Nephron (organoid): ENCODE measurements at regions not wholly inside any gene's neighbourhood (a gene's known extent, or its start where the extent isn't known, plus 50 kb on each side); places are given as distances from the start of the nearest gene placed in this dataset.

Experiments used
- H3K27ac Mint-ChIP-seq, 3 experiments: 2 replicates each; pipeline ENCODE4 v1.8.0; 2020; ENCODE audit warnings: mixed read lengths in 3 of 3, mild to moderate bottlenecking in 2 of 3, moderate library complexity in 1 of 3
- H3K27me3 Mint-ChIP-seq: 2 replicates; pipeline ENCODE4 v1.8.0; 2021; ENCODE audit warnings: low read depth, mild to moderate bottlenecking, moderate library complexity, mixed read lengths
- H3K36me3 Mint-ChIP-seq: 2 replicates; pipeline ENCODE4 v1.8.0; 2020; ENCODE audit warnings: low read depth, mixed read lengths
- H3K4me1 Mint-ChIP-seq: 2 replicates; pipeline ENCODE4 v1.8.0; 2020; ENCODE audit warnings: mixed read lengths
- H3K4me3 Mint-ChIP-seq, 3 experiments: 2 replicates each; pipeline ENCODE4 v1.8.0; 2020; ENCODE audit warnings: mild to moderate bottlenecking in 3 of 3, mixed read lengths in 3 of 3, moderate library complexity in 2 of 3
- H3K9me3 Mint-ChIP-seq: 2 replicates; pipeline ENCODE4 v1.8.0; 2020; ENCODE audit warnings: mixed read lengths
- CTCF ChIP-seq, 3 experiments: fragments of 200-600 bp; sonication (generic); IDR thresholded peaks; one replicate each; pipeline ENCODE4 v1.5.0; 2021; ENCODE audit warnings: antibody characterized with exemption in 3 of 3; ENCODE audit not compliant: unreplicated experiment in 3 of 3

GRCh38 chr7:119562839-119563238, 710.1 kb upstream of the KCND2 start:
- H3K9me3 Mint-ChIP-seq, result no peaks in the 10 kb centered on the region
- H3K27me3 Mint-ChIP-seq, result no peaks in the 10 kb centered on the region
- no peaks in the 10 kb centered on the region for H3K36me3 Mint-ChIP-seq
- TF ChIP-seq CTCF (IDR thresholded peaks at IDR 0.05; ENCODE audit: unreplicated experiment in 3 of 3), result no peak
- no peaks in the 10 kb centered on the region for H3K4me1 Mint-ChIP-seq
- H3K4me3 Mint-ChIP-seq, result no peak overlapping the region
- H3K27ac Mint-ChIP-seq, result no peak overlapping the region

- Mint-ChIP-seq H3K4me1 (no peaks in the 10 kb centered on the region), H3K4me3 (no peak overlapping the region), H3K9me3 (no peaks in the 10 kb centered on the region), H3K36me3 (no peaks in the 10 kb centered on the region), H3K27me3 (no peaks in the 10 kb centered on the region), H3K27ac (no peak overlapping the region)
- TF ChIP-seq CTCF (IDR thresholded peaks at IDR 0.05; ENCODE audit: unreplicated experiment in 3 of 3), result no peak
Measured at GRCh38 chr7:119571666-119572065, 701.3 kb upstream of the KCND2 start.

- H3K27me3 Mint-ChIP-seq, result no peaks in the 10 kb centered on the region
- H3K36me3 Mint-ChIP-seq, result no peaks in the 10 kb centered on the region
- H3K4me3 Mint-ChIP-seq, result no peak overlapping the region
- TF ChIP-seq CTCF (IDR thresholded peaks at IDR 0.05; ENCODE audit: unreplicated experiment in 3 of 3), result no peak
- no peaks in the 10 kb centered on the region for H3K9me3 Mint-ChIP-seq
- H3K27ac Mint-ChIP-seq, result no peak overlapping the region
- H3K4me1 Mint-ChIP-seq, result no peaks in the 10 kb centered on the region
Measured at GRCh38 chr7:119572132-119572531, 700.8 kb upstream of the KCND2 start.

- Mint-ChIP-seq H3K36me3 (no peaks in the 10 kb centered on the region), H3K27me3 (no peaks in the 10 kb centered on the region), H3K9me3 (no peaks in the 10 kb centered on the region), H3K27ac (no peak overlapping the region), H3K4me1 (no peaks in the 10 kb centered on the region), H3K4me3 (no peak overlapping the region)
- no peak for TF ChIP-seq CTCF (IDR thresholded peaks at IDR 0.05; ENCODE audit: unreplicated experiment in 3 of 3)
Measured at GRCh38 chr7:119572541-119572940, 700.4 kb upstream of the KCND2 start.

- Mint-ChIP-seq H3K9me3 (no peaks in the 10 kb centered on the region), H3K27me3 (no peaks in the 10 kb centered on the region), H3K4me3 (no peak overlapping the region), H3K27ac (no peak overlapping the region), H3K36me3 (no peaks in the 10 kb centered on the region), H3K4me1 (no peaks in the 10 kb centered on the region)
- no peak for TF ChIP-seq CTCF (IDR thresholded peaks at IDR 0.05; ENCODE audit: unreplicated experiment in 3 of 3)
Measured at GRCh38 chr7:119578116-119578515, 694.9 kb upstream of the KCND2 start.

- no peaks in the 10 kb centered on the region for H3K9me3 Mint-ChIP-seq
- H3K4me3 Mint-ChIP-seq, result no peak overlapping the region
- no peaks in the 10 kb centered on the region for H3K36me3 Mint-ChIP-seq
- no peaks in the 10 kb centered on the region for H3K27me3 Mint-ChIP-seq
- no peaks in the 10 kb centered on the region for H3K4me1 Mint-ChIP-seq
- no peak overlapping the region for H3K27ac Mint-ChIP-seq
- no peak for TF ChIP-seq CTCF (IDR thresholded peaks at IDR 0.05; ENCODE audit: unreplicated experiment in 3 of 3)
Measured at GRCh38 chr7:119594956-119595355, 678.0 kb upstream of the KCND2 start.
